GM10266 (cell line): ENCODE measurements at regions not wholly inside any gene's neighbourhood (a gene's known extent, or its start where the extent isn't known, plus 50 kb on each side); places are given as distances from the start of the nearest gene placed in this dataset.
A peak's percentile ranks its signal among the peaks of the same experiment; 100 is the strongest.

Experiments used
- DNase-seq: peaks from one replicate; pipeline ENCODE4 v3.0.0; 2012; ENCODE audit errors: extremely low spot score
- CTCF ChIP-seq: IDR thresholded peaks from 2 replicates; pipeline ENCODE4 v1.5.1; 2012; ENCODE audit warnings: mild to moderate bottlenecking, low read depth; ENCODE audit not compliant: control insufficient read depth, insufficient read depth; ENCODE audit errors: missing control alignments

GRCh38 chr12:92503971-92504593, 198.7 kb upstream of the PLEKHG7 start:
- TF ChIP-seq CTCF = no peak
- no peak for DNase-seq

DNA sequence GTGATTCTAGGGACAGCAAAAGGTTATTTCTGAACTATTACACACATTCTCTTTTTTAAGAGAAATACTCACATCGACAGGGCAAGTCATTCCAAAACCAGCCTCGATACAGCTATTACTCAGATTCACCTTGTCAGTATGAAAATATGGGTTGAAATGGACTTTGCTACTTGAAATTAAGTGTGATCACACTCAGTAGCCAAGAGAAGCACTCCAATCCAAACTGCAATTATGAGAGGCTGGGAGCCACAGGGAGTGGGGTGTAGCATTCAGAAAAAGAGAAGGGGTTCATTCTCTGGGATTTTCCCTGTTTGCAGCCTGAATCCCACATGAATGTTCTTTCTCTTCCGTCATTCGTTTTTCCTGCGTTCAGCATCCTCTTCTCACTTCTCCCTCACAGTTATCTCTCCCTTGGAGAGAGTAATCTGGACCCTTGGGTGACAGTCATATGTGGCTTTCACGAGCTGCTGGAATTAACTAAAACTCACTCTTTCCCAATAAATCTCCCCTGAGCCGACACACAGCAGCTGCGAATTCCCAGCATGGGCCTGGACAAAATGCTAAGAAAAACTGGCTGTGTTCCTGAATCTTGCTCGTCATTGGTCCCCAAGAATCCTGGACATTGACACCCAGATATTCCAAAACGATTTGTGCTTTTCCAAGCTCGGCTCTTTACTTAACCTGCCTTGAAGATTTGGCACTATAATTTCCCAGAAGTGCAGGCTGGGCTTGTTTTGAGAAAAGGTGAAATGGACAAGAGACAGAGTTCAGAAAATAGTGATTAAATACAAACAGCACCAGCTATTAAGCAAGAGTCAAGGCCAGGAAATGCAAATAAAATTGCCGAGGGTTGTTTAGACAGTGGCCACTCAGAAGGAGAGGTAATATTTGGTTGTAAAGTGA, 199.5 kb upstream of the PLEKHG7 start:
- DNase-seq = peak; percentile 50
- TF ChIP-seq CTCF = no peak

DNA sequence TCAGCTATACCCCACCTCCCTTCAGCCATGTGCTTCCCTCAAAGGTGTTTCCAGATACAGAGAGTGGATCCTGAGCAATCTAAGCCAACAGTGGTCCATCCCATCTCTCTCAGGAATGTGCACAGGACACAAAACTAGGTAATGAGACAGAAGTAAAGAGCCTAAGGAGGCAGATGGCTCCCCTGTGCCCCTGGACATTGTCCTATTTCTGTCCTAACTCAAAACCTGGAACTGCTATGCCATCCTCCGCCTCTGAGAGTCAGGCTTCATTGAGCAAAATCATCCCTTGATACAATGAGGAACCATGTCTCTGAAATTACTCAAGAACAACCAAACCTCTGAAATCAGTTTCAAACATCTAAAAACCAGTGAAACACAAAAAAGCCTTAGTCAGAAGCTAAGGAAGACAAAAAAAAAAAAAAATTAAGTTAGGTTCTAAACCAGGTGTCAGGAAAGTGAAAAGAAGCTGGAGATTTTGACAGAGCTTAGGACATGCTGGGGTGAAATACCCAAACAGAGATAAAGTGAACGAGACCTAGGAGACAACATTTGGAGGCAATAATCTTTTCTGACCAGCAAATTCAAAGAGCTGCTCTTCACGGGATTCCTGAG, 200.3 kb upstream of the PLEKHG7 start:
- no peak for DNase-seq
- TF ChIP-seq CTCF = peak; percentile 51

DNA sequence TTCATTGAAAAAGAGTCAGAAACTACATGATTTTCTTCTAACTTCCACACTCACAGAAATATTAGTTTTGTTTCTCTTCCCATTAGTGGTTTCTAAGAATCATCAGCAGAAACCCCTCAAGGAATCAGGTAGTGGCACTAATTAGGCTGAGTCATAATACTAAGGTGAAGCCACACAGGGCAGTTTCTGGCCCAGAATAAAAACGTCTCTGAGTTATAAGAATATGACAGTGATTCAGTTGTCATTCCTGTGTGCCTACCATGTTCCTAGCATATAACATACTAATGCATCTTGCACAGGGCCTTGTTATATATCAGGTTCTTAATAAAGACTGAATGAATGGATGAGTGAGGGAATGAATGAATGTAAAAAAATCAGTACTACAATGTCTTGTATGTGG, 206.0 kb upstream of the PLEKHG7 start:
- TF ChIP-seq CTCF = no peak

DNA sequence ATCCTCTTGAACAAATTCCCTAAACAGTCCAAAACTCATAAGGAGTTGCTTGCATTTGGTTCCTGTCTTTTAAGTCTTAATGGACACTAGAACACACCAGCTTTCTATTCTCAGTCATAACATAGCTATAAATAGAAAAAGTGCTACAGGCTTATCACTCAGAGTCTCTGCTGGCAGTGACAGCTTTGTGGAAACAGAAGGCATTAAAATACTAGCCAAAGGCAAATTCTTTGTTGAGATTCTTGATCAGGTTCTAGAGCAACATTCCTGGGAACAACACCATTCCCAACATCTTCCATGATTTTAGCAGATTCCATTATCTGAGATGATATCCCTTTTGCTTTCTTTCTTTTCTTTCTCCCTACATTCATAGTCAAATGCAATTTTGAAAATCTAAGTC, 207.7 kb upstream of the PLEKHG7 start:
- no peak for DNase-seq
- TF ChIP-seq CTCF = no peak

More for the DNA sequence above, 206.0 kb upstream of the PLEKHG7 start:
- DNase-seq = no peak

- no peak for DNase-seq
- no peak for TF ChIP-seq CTCF
Measured at GRCh38 chr12:92493816-92494215, 209.0 kb upstream of the PLEKHG7 start.
